GM23248 (cell line): ENCODE measurements at regions not wholly inside any gene's neighbourhood (a gene's known extent, or its start where the extent isn't known, plus 50 kb on each side); places are given as distances from the start of the nearest gene placed in this dataset.

Experiments used
- DNase-seq: peaks from one replicate; pipeline ENCODE4 v3.0.0-alpha.2; 2015
- H2AFZ ChIP-seq: fragments of 200-600 bp; sonication (generic); 2 replicates; pipeline ENCODE4 v1.6.1; 2016; ENCODE audit warnings: antibody characterized with exemption
- H3F3A ChIP-seq: fragments of 200-600 bp; sonication (generic); 2 replicates; pipeline ENCODE4 v1.6.1; 2016; ENCODE audit warnings: mild to moderate bottlenecking, antibody characterized with exemption, mixed run types; ENCODE audit not compliant: insufficient read depth
- H3K27ac ChIP-seq: fragments of 200-600 bp; sonication (generic); 2 replicates; pipeline ENCODE4 v1.5.1; 2016; ENCODE audit warnings: mild to moderate bottlenecking
- H3K27me3 ChIP-seq: fragments of 200-600 bp; sonication (generic); replicated peaks from 2 replicates; pipeline ENCODE4 v1.6.1; 2016; ENCODE audit warnings: mild to moderate bottlenecking; ENCODE audit not compliant: insufficient read depth
- H3K36me3 ChIP-seq: fragments of 200-600 bp; sonication (generic); 2 replicates; pipeline ENCODE4 v1.6.1; 2016; ENCODE audit warnings: low read depth, mild to moderate bottlenecking
- H3K4me1 ChIP-seq: fragments of 200-600 bp; sonication (generic); 2 replicates; pipeline ENCODE4 v1.6.1; 2016; ENCODE audit warnings: mild to moderate bottlenecking; ENCODE audit not compliant: insufficient read depth
- H3K4me2 ChIP-seq: fragments of 200-600 bp; sonication (generic); one replicate; pipeline ENCODE4 v1.6.1; 2016; ENCODE audit warnings: mild to moderate bottlenecking; ENCODE audit not compliant: unreplicated experiment
- H3K4me3 ChIP-seq: fragments of 200-600 bp; sonication (generic); 2 replicates; pipeline ENCODE4 v1.5.1; 2016; ENCODE audit warnings: mild to moderate bottlenecking
- H3K79me2 ChIP-seq: fragments of 200-600 bp; sonication (generic); 2 replicates; pipeline ENCODE4 v1.6.1; 2016; ENCODE audit warnings: mild to moderate bottlenecking; ENCODE audit not compliant: insufficient read depth
- H3K9ac ChIP-seq: fragments of 200-600 bp; sonication (generic); 2 replicates; pipeline ENCODE4 v1.6.1; 2016; ENCODE audit warnings: mild to moderate bottlenecking
- H3K9me2 ChIP-seq: fragments of 200-600 bp; sonication (generic); 2 replicates; pipeline ENCODE4 v1.6.1; 2016; ENCODE audit warnings: mixed run types, mild to moderate bottlenecking, moderate library complexity; ENCODE audit not compliant: insufficient read depth
- H3K9me3 ChIP-seq: fragments of 200-600 bp; sonication (generic); one replicate; pipeline ENCODE4 v1.6.1; 2017; ENCODE audit warnings: low read depth
- H4K20me1 ChIP-seq: fragments of 200-600 bp; sonication (generic); 2 replicates; pipeline ENCODE4 v1.6.0; 2016; ENCODE audit not compliant: insufficient read depth
- EZH2 ChIP-seq: fragments of 200-600 bp; sonication (generic); IDR thresholded peaks from 2 replicates; pipeline ENCODE4 v1.6.1; 2018; ENCODE audit warnings: antibody characterized with exemption, mild to moderate bottlenecking; ENCODE audit not compliant: insufficient read depth, poor library complexity, severe bottlenecking
- EZH2phosphoT487 ChIP-seq: fragments of 200-600 bp; sonication (generic); IDR thresholded peaks from 2 replicates; pipeline ENCODE4 v1.6.1; 2018; ENCODE audit warnings: antibody characterized with exemption, moderate library complexity, mild to moderate bottlenecking, low read depth; ENCODE audit not compliant: insufficient read depth
- WGBS, 2 experiments: methylation state at CpG; one replicate each; pipeline ENCODE4 v1.1.6; 2015 to 2017; ENCODE audit warnings: low lambda C conversion rate in 2 of 2, low coverage in 1 of 2; ENCODE audit errors: missing lambda C conversion rate in 2 of 2; 5-methylcytosine and 5-hydroxymethylcytosine counted together
- in situ Hi-C: fragments of 300-500 bp; cut with MboI; formaldehyde crosslinking; loops from 2 replicates; pipeline ENCODE4 v1.15.0; 2020

DNA sequence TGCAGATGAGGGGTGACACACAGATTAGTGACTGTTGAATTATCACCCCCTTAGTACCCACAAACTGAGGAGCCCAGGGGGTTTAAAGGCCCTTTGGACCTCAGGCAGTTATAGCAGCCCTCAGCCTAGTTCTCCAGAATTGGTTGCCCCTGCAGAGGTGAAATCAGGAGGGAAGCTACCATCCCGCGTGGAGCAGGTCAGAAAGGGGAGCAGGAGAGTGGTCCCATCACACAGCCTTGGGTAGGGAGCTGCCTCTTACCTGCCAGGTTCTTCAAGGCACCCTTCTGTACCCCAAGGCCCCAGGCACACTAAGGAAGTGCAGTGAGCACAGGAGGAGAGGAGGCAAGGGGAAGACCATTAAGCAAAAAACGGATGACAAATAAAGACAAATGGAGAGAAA, 121.2 kb upstream of the TNR start:
- in situ Hi-C loops, result no loop called here
- H3K4me1 ChIP-seq, result no peaks in the 10 kb centered on the region
- no peak overlapping the region for H3K27ac ChIP-seq
- no peaks in the 10 kb centered on the region for H3F3A ChIP-seq
- DNase-seq, result no peak
- TF ChIP-seq EZH2, result no peak
- no peak for TF ChIP-seq EZH2phosphoT487
- H3K9me2 ChIP-seq, result no peaks in the 10 kb centered on the region
- H3K9ac ChIP-seq, result no peak overlapping the region
- no peak overlapping the region for H3K4me2 ChIP-seq
- no peaks in the 10 kb centered on the region for H3K79me2 ChIP-seq
- no peak overlapping the region for H3K4me3 ChIP-seq
- H3K9me3 ChIP-seq, result no peaks in the 10 kb centered on the region
- H3K36me3 ChIP-seq, result no peaks in the 10 kb centered on the region
- H4K20me1 ChIP-seq, result no peaks in the 10 kb centered on the region
- 66 to 74% methylated on average over 3 of the region's 3 CpGs for WGBS, 2 experiments
- peaks cover 4% of the 10 kb centered on the region; the same call in 1 of the 2 replicates for H3K27me3 ChIP-seq
- H2AFZ ChIP-seq, result no peak overlapping the region

- Histone ChIP-seq H3K4me1 (no peaks in the 10 kb centered on the region), H3K79me2 (no peaks in the 10 kb centered on the region), H3K4me3 (no peak overlapping the region), H2AFZ (no peak overlapping the region), H3K9ac (no peak overlapping the region), H3K9me2 (no peaks in the 10 kb centered on the region), H3K27ac (no peak overlapping the region), H3K4me2 (no peak overlapping the region), H3F3A (no peaks in the 10 kb centered on the region), H3K9me3 (no peaks in the 10 kb centered on the region), H3K36me3 (no peaks in the 10 kb centered on the region), H3K27me3 (peaks cover 7% of the 10 kb centered on the region; the same call in 1 of the 2 replicates), H4K20me1 (no peaks in the 10 kb centered on the region)
- in situ Hi-C loops, result no loop called here
- WGBS, 2 experiments, result 45 to 60% methylated on average over 7 of the region's 7 CpGs
- TF ChIP-seq EZH2phosphoT487, result no peak
- no peak for TF ChIP-seq EZH2
- no peak for DNase-seq
These were observed 120.8 kb upstream of the TNR start for GRCh38 chr1:175864183-175864582.

GRCh38 chr1:175863299-175864050, 120.1 kb upstream of the TNR start:
- WGBS, 2 experiments, result 62 to 70% methylated on average over 14 of the region's 14 CpGs
- Histone ChIP-seq H3K27ac (no peak overlapping the region), H2AFZ (no peak overlapping the region), H3K4me1 (no peaks in the 10 kb centered on the region), H3K27me3 (peaks cover 14% of the 10 kb centered on the region; the same call in 1 of the 2 replicates), H3F3A (no peaks in the 10 kb centered on the region), H4K20me1 (no peaks in the 10 kb centered on the region), H3K9me3 (no peaks in the 10 kb centered on the region), H3K9ac (no peak overlapping the region), H3K9me2 (no peaks in the 10 kb centered on the region), H3K79me2 (no peaks in the 10 kb centered on the region), H3K4me2 (no peak overlapping the region), H3K4me3 (no peak overlapping the region), H3K36me3 (no peaks in the 10 kb centered on the region)
- no peak for DNase-seq
- in situ Hi-C loops, result no loop called here
- TF ChIP-seq EZH2phosphoT487 (no peak), EZH2 (no peak)

DNA sequence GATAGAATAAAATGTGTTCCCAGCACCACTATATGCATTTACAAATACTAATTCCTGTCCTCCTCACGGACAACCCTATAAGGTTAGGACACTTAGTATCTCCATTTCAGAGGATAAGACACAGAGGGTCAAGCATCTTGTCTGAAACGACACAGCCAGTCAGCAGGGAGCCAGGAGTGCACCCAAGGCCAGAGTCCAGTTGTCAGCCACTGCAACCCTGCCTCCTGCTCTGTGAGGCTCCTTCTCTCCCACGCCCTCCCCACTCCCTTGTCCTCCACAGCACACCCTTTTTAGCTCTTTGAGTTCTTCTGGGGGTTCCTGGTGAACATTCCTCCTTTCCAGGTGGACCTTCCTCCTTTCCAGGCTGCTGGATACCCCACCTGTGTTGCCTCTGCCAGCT, 119.0 kb upstream of the TNR start:
- in situ Hi-C loops, result no loop called here
- Histone ChIP-seq H3K27ac (no peak overlapping the region), H3K9me2 (no peaks in the 10 kb centered on the region), H3F3A (no peaks in the 10 kb centered on the region), H3K9ac (no peak overlapping the region), H3K4me3 (no peak overlapping the region), H3K36me3 (no peaks in the 10 kb centered on the region), H2AFZ (no peak overlapping the region), H3K27me3 (peaks cover 24% of the 10 kb centered on the region; the same call in 1 of the 2 replicates), H4K20me1 (no peaks in the 10 kb centered on the region), H3K79me2 (no peaks in the 10 kb centered on the region), H3K4me2 (no peak overlapping the region), H3K9me3 (no peaks in the 10 kb centered on the region), H3K4me1 (no peaks in the 10 kb centered on the region)
- DNase-seq, result no peak
- TF ChIP-seq EZH2phosphoT487, result no peak
- no peak for TF ChIP-seq EZH2
- WGBS, 2 experiments, result 26 to 32% methylated on average over 3 of the region's 3 CpGs
